Activated T-helper 1 cell treated with anti-CD3 and anti-CD28 coated beads, Interleukin-12 subunit alpha, Interleukin-12 subunit beta, Interleukin-2, Interleukin-4 antibody, amounts not matched to agents 30 ng/mL and 10 ng/mL and 1 ng/mL, durations not matched to agents 14 hours and 24 hours and 36 hours (primary cell): ENCODE measurements at regions not wholly inside any gene's neighbourhood (a gene's known extent, or its start where the extent isn't known, plus 50 kb on each side); places are given as distances from the start of the nearest gene placed in this dataset.

Experiments
- DNase-seq: peaks from one replicate; pipeline ENCODE4 v3.0.0; 2021; ENCODE audit warnings: low spot score
- H3K27ac Mint-ChIP-seq: one replicate; pipeline ENCODE4 v1.8.0; 2021; ENCODE audit warnings: mild to moderate bottlenecking, mixed read lengths
- H3K27me3 Mint-ChIP-seq: one replicate; pipeline ENCODE4 v1.8.0; 2022; ENCODE audit warnings: mild to moderate bottlenecking, moderate library complexity, mixed read lengths; ENCODE audit not compliant: insufficient read depth
- H3K36me3 Mint-ChIP-seq: one replicate; pipeline ENCODE4 v1.8.0; 2021; ENCODE audit warnings: low read depth, mixed read lengths
- H3K4me1 Mint-ChIP-seq: one replicate; pipeline ENCODE4 v1.8.0; 2021; ENCODE audit warnings: low read depth, mixed read lengths
- H3K4me3 Mint-ChIP-seq: one replicate; pipeline ENCODE4 v1.8.0; 2021; ENCODE audit warnings: mild to moderate bottlenecking, moderate library complexity, mixed read lengths
- H3K9me3 Mint-ChIP-seq: one replicate; pipeline ENCODE4 v1.8.0; 2021; ENCODE audit warnings: mixed read lengths
- intact Hi-C: fragments of 100-400 bp; cut with micrococcal nuclease; formaldehyde crosslinking; loops from one replicate; pipeline ENCODE4 v1.15.1; 2024

DNA sequence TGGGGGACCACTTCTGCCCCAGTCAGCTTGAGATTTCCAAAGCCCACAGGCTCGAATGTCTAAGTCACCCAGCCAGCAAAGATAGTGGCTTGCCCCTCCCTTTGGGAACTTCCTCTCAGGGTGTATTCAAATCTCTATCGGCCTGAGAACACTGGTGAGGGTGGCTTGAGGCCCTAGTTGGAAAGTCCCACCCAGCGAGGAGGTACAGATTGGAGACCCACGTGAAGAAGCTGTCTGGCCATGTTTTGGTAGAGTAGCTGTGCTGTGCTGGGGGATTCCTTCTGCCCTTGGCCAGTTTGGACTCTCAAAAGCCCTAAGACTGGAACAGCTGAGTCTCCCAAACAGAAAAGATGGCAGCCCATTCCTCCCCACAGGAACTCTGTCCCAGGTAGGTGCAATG lies 172.7 kb upstream of the RIOK2 start:
- no peaks in the 10 kb centered on the region for H3K27me3 Mint-ChIP-seq
- intact Hi-C loops, result no loop called here
- H3K4me1 Mint-ChIP-seq, result no peaks in the 10 kb centered on the region
- DNase-seq, result no peak
- H3K27ac Mint-ChIP-seq, result no peak overlapping the region
- H3K36me3 Mint-ChIP-seq, result no peaks in the 10 kb centered on the region
- H3K9me3 Mint-ChIP-seq, result peaks cover 17% of the 10 kb centered on the region
- no peak overlapping the region for H3K4me3 Mint-ChIP-seq

DNA sequence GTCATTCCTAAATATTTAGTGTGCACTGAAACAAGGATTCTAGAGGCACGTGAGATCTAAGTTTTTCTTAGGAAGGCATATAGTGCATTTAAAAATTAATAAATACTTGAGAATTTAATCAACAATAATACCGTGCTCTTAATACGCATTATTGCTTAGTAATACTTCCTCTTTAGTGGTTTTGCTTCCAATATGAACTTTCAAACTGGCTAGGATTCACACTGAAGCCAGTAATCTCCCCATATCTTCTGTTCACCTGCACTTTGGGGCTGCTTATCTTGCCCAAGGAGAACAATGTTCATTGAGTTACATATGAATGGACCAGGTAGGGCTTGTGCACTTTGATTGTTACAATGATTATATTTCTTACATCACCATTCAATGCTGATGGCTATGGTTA lies 180.5 kb upstream of the RIOK2 start:
- no peak overlapping the region for H3K27ac Mint-ChIP-seq
- H3K4me3 Mint-ChIP-seq, result no peak overlapping the region
- no peak for DNase-seq
- intact Hi-C loops, result no loop called here
- no peaks in the 10 kb centered on the region for H3K4me1 Mint-ChIP-seq
- H3K36me3 Mint-ChIP-seq, result no peaks in the 10 kb centered on the region
- peaks cover 2% of the 10 kb centered on the region for H3K27me3 Mint-ChIP-seq
- H3K9me3 Mint-ChIP-seq, result no peaks in the 10 kb centered on the region

DNA sequence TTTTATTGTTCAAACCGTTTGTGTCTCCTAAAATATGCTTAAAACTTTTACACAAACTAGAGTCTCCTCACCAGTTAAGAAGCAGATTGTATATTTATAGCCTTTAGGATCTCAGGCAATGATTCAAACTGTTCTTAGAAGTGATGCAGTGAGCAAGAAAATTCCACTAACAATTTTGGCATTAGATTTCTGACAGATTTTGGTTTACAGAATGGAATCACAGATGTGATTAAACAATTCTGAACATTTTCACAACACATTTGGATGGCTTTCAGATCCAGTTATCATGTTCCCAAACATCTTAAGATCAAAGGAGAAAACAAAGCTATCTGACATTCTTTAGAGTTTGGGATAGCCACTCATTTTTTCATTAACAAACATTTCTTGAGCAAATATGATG lies 181.7 kb upstream of the RIOK2 start:
- no peak overlapping the region for H3K4me3 Mint-ChIP-seq
- intact Hi-C loops, result no loop called here
- H3K4me1 Mint-ChIP-seq, result no peaks in the 10 kb centered on the region
- H3K27ac Mint-ChIP-seq, result no peak overlapping the region
- no peaks in the 10 kb centered on the region for H3K36me3 Mint-ChIP-seq
- H3K27me3 Mint-ChIP-seq, result peaks cover 2% of the 10 kb centered on the region
- peaks cover under 1% of the 10 kb centered on the region for H3K9me3 Mint-ChIP-seq
- DNase-seq, result no peak

DNA sequence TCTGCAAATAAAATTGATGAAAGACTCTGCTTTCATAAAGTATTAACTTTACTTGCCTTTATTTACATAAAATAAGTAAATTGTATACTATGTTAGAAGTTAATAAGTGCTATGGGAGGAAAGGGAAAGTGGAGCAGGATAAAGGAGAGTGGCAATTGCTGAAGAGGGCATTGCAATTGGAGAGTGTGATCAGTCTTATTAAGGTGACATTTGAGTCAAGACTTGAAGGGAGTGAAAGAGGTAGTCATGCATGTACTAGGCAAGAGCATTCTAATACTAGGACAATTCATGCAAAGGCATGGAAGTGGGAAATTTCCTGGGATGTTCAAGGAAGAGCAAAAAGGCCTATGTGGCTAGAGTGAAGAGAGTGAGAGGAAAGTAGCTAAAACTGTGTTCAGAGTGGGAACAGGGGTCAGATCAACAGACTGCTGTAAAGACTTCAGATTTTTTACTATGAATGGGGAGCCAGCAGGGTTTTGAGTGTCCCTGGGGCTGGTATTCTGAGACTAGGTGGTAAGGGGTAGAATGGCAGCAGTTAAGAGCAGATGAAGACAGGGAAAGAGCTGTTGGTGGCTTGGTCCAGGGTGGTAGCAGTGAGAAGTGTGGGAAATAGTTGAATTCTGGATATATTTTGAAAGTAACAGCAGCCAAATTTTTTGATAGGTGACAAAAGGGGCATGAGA lies 182.3 kb upstream of the RIOK2 start:
- H3K4me1 Mint-ChIP-seq, result no peaks in the 10 kb centered on the region
- intact Hi-C loops, result no loop called here
- no peak overlapping the region for H3K4me3 Mint-ChIP-seq
- no peaks in the 10 kb centered on the region for H3K36me3 Mint-ChIP-seq
- H3K27me3 Mint-ChIP-seq, result peaks cover 2% of the 10 kb centered on the region
- H3K27ac Mint-ChIP-seq, result no peak overlapping the region
- DNase-seq, result no peak
- peaks cover 3% of the 10 kb centered on the region for H3K9me3 Mint-ChIP-seq

DNA sequence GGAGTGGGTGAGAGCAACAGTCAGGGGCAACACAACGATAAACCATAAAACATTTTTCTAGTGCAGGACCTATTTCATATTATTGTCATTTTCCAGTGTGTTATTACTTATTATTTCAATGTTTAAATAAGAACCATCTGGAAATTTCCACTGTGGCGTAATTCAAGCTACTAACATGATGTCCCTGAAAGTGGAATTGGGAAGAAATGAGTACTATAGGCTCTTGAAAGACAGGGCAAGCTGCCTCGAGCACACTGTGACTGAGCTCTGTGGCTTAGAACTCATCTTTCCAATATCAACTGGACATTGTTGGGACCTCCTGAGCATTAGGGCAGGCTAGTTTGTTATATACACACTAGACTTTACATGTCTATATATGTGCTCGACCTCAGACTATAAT lies 182.9 kb upstream of the RIOK2 start:
- peaks cover 2% of the 10 kb centered on the region for H3K27me3 Mint-ChIP-seq
- peaks cover 3% of the 10 kb centered on the region for H3K9me3 Mint-ChIP-seq
- no peak overlapping the region for H3K27ac Mint-ChIP-seq
- H3K4me1 Mint-ChIP-seq, result no peaks in the 10 kb centered on the region
- no peak for DNase-seq
- H3K4me3 Mint-ChIP-seq, result no peak overlapping the region
- H3K36me3 Mint-ChIP-seq, result no peaks in the 10 kb centered on the region
- intact Hi-C loops, result no loop called here

DNA sequence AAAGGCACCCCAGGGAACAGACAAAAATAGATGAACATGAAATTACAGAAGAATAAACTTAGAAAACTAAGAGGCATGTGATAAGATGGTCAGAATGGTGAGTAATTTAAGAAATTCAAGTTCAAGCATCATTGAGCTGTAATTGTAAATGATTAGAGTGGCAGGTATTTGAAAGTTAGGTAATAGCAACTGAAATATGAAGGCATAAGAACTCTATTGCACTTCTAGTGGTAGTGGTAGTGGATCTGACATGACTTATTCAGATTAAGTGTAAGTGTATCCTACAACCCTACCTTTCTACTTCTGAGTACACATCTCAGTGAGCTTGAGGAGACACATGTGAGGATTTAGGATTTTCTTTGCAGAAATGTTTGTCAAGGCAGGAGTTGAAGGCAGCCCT lies 192.9 kb upstream of the RIOK2 start:
- intact Hi-C loops, result no loop called here
- H3K4me3 Mint-ChIP-seq, result no peak overlapping the region
- DNase-seq, result no peak
- no peaks in the 10 kb centered on the region for H3K4me1 Mint-ChIP-seq
- H3K27me3 Mint-ChIP-seq, result no peaks in the 10 kb centered on the region
- H3K36me3 Mint-ChIP-seq, result no peaks in the 10 kb centered on the region
- H3K9me3 Mint-ChIP-seq, result no peaks in the 10 kb centered on the region
- no peak overlapping the region for H3K27ac Mint-ChIP-seq

DNA sequence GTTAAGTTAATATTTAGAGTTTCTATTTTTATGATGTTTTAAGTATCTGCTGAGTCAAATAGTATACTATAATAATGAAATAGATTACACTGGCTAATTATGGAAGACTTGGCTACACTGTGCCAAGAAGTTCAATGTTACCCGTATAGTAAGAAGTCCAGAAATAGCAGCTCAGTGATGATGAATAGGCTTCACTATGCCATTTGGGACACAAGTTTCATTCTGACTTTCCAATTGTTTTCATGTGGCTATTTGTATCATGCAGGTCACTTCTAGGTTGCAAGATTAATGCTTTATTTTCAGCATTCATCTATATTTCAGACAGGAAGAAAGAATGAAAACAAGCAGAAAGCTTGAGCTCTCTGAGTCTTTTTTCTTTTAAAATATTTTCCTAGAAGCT lies 194.5 kb upstream of the RIOK2 start:
- H3K9me3 Mint-ChIP-seq, result no peaks in the 10 kb centered on the region
- H3K4me3 Mint-ChIP-seq, result no peak overlapping the region
- intact Hi-C loops, result no loop called here
- no peak for DNase-seq
- no peak overlapping the region for H3K27ac Mint-ChIP-seq
- no peaks in the 10 kb centered on the region for H3K36me3 Mint-ChIP-seq
- H3K27me3 Mint-ChIP-seq, result no peaks in the 10 kb centered on the region
- no peaks in the 10 kb centered on the region for H3K4me1 Mint-ChIP-seq

DNA sequence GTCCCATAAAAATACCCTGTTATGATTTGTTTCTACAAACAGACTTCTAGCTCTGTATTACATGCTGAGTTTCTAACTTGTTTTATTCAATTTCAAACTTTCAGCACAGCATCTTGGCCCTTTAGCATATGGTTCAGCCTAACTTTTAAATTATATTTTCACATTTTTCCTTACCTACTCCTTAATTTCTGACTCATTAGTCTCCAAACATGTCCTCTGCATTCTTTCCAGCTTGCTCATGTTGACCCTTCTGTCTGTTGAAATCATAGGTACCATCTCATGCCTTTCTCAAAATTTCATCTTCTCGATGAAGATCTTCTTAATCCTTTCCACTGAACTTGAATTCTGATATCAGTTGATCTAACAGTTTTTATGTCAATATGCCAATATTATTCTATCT lies 200.9 kb upstream of the RIOK2 start:
- no peak for DNase-seq
- Mint-ChIP-seq H3K4me1 (no peaks in the 10 kb centered on the region), H3K27ac (no peak overlapping the region), H3K9me3 (no peaks in the 10 kb centered on the region), H3K4me3 (no peak overlapping the region), H3K27me3 (no peaks in the 10 kb centered on the region), H3K36me3 (no peaks in the 10 kb centered on the region)
- intact Hi-C loops, result no loop called here

DNA sequence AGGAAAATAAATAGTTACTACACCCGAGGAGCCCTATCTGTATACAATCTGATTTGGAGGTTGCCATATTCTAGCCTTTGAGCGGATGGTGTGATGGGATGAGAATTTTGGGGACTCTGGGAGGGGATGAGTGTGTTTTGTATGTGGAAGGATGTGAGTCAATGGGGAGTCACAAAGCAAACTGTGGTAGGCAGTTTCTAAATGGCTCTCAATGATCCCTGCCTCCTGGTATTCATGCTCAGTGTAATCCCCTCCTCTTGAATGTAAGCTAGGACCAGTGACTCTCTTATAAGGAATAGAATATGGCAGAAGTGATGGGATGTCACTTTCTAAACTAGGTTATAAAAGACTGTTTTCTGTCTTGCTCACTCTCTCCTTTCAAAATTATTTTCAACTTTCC lies 205.7 kb upstream of the RIOK2 start:
- no peak for DNase-seq
- Mint-ChIP-seq H3K4me1 (no peaks in the 10 kb centered on the region), H3K4me3 (no peak overlapping the region), H3K27ac (no peak overlapping the region), H3K36me3 (no peaks in the 10 kb centered on the region), H3K27me3 (no peaks in the 10 kb centered on the region), H3K9me3 (no peaks in the 10 kb centered on the region)
- intact Hi-C loops, result no loop called here

DNA sequence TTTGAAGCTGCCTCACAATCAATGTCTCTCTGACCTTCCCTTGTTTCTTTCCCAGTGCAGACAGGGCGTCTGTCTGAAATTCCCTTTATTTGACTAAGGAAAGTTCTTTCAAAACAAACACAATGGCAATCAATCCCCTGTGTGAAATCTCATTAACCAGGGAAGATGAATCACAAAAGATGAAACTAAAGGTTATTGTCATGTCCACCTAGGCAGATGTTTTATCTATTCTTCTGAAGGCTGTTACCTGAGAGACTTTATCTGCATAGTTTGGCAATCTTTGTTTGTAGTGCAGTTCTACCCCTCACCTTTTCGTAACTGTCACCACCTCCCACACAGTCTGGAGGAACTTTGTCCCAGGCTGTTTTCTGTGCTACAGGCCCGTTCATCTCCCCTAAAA lies 217.5 kb upstream of the RIOK2 start:
- Mint-ChIP-seq H3K27me3 (peaks cover 2% of the 10 kb centered on the region), H3K36me3 (no peaks in the 10 kb centered on the region), H3K4me1 (no peaks in the 10 kb centered on the region), H3K9me3 (no peaks in the 10 kb centered on the region), H3K27ac (no peak overlapping the region), H3K4me3 (no peak overlapping the region)
- intact Hi-C loops, result no loop called here
- DNase-seq, result no peak

DNA sequence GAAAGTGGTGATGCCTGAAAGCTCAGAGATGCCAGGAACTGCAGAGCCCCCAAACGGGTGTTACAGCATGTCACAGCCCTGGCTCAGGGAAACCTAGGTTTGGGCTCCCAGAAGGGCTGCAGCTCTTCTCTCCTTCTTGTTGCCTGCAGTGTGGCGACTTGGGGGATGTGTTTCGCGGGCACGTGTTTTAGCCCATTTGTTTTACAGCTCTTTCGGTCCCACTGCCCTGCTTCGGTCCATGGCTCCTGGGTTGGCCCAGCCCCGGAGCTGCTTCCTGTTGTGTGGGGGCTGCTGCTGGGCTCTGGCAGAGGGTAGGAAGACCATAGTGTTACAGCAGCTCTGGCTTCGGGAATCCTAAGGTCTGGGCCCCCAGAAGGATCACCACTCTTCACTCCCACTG lies 222.9 kb upstream of the RIOK2 start:
- Mint-ChIP-seq H3K27me3 (peaks cover 2% of the 10 kb centered on the region), H3K36me3 (no peaks in the 10 kb centered on the region), H3K9me3 (peaks cover 4% of the 10 kb centered on the region), H3K4me1 (no peaks in the 10 kb centered on the region), H3K27ac (no peak overlapping the region), H3K4me3 (no peak overlapping the region)
- intact Hi-C loops, result no loop called here
- no peak for DNase-seq

DNA sequence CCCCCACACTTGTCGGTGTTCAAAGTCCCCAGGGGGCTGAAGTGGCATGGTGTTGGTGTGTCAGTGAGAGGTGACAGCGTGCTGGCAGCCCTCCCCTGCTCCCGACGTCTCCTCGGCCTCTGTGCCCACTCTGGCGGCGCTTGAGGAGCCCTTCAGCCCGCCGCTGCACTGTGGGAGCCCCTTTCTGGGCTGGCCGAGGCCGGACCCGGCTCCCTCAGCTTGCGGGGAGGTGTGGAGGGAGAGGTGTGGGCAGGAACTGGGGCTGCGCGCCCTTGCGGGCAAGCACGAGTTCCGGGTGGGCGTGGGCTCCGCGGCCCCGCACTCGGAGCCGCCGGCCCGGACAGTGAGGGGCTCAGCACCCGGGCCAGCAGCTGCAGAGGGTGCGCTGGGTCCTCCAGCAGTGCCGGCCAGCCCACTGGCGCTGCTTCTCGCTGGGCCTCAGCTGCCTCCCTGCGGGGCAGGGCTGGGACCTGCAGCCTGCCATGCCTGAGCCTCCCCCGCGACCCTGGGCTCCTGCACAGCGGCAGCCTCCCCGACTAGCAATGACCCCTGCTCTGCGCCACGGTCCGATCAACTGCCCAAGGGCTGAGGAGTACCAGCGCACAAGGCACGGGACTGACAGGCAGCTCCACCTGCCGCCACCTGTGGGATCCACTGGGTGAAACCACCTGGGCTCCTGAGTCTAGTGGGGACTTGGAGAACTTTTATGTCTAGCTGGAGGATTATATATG lies 224.1 kb upstream of the RIOK2 start:
- H3K4me1 Mint-ChIP-seq, result no peaks in the 10 kb centered on the region
- intact Hi-C loops, result no loop called here
- H3K27ac Mint-ChIP-seq, result no peak overlapping the region
- H3K27me3 Mint-ChIP-seq, result peaks cover 2% of the 10 kb centered on the region
- no peak for DNase-seq
- H3K4me3 Mint-ChIP-seq, result no peak overlapping the region
- no peaks in the 10 kb centered on the region for H3K36me3 Mint-ChIP-seq
- peaks cover 4% of the 10 kb centered on the region for H3K9me3 Mint-ChIP-seq

DNA sequence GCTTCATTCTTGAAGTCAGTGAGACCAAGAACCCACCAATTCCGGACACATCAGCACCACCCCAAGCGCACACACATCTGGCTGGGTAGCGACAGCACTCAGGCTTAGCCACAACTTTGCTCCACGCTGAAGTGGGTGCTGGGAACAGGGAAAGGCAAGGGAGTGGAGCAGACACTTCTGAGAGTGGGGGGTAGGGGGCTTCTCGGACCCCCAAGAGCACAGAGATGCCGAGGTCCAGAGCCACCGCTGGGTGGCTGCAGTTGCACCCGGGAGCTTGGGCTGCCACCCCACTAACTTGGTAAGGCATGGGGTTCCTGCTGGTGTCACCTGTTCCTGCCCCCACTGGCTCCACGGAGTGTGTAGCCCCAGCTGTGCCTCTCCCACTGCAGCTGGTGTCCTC lies 225.3 kb upstream of the RIOK2 start:
- DNase-seq, result no peak
- peaks cover 4% of the 10 kb centered on the region for H3K9me3 Mint-ChIP-seq

DNA sequence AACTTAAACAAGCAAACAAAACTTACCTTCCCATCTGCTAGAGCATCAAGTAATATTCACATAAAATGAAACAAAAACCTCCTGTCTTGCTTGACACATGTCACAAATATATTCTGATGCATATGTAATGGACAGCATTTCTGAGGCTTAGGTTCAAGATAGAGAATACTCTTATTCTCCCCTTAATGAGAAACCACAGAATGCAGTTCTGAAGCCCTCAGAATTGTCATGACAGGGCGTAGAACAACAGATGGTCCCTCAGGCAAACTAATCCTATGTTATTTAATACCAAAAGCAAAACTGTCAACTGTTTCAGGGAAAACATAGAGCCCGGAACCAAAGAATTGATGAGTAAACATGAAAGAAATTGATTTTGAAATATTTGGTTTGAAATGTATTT lies 229.9 kb upstream of the RIOK2 start:
- Mint-ChIP-seq H3K27me3 (peaks cover 4% of the 10 kb centered on the region), H3K4me1 (no peaks in the 10 kb centered on the region), H3K9me3 (no peaks in the 10 kb centered on the region), H3K4me3 (no peak overlapping the region), H3K27ac (no peak overlapping the region), H3K36me3 (no peaks in the 10 kb centered on the region)
- intact Hi-C loops, result no loop called here
- DNase-seq, result no peak

More for the DNA sequence above, 225.3 kb upstream of the RIOK2 start:
- intact Hi-C loops, result no loop called here
- Mint-ChIP-seq H3K36me3 (no peaks in the 10 kb centered on the region), H3K4me1 (no peaks in the 10 kb centered on the region), H3K27me3 (peaks cover 2% of the 10 kb centered on the region), H3K27ac (no peak overlapping the region), H3K4me3 (no peak overlapping the region)
